Fibroblast of villous mesenchyme (primary cell): ENCODE measurements at regions not wholly inside any gene's neighbourhood (a gene's known extent, or its start where the extent isn't known, plus 50 kb on each side); places are given as distances from the start of the nearest gene placed in this dataset.

ENCODE experiments used
- DNase-seq: peaks from one replicate; pipeline ENCODE4 v3.0.0-alpha.2; 2010; ENCODE audit warnings: low read depth
- H3K4me3 ChIP-seq: 2 replicates; pipeline ENCODE4 v1.5.1; 2011; ENCODE audit warnings: low read depth, mild to moderate bottlenecking, low read length
- TF ChIP-seq, protein P1 (sequence below): IDR thresholded peaks from 2 replicates; pipeline ENCODE4 v1.5.1; 2012; ENCODE audit warnings: low read depth, mild to moderate bottlenecking, low read length; ENCODE audit not compliant: insufficient read depth

DNA sequence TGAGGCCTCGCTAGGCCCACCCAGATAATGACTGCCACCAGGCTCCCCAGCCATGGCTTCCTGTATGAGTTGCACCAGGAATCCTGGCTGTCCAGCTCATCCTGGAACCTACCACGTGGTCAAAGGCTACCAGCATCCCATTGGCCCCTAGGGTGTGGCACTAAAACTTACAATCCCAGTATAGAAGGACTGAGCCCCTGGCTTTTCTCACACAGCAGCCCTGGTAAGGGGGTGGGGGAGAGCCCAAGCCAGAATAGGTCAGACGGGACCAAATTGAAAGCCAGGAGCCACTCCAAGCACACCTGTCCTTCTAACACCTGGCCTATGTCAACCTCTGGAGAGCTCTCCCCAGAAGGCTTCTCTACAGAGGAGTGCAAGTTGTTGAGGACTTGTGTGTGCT, 269.3 kb upstream of the AGTR2 start:
- no peak for DNase-seq
- no peak overlapping the region for H3K4me3 ChIP-seq
- TF ChIP-seq, protein P1, sequence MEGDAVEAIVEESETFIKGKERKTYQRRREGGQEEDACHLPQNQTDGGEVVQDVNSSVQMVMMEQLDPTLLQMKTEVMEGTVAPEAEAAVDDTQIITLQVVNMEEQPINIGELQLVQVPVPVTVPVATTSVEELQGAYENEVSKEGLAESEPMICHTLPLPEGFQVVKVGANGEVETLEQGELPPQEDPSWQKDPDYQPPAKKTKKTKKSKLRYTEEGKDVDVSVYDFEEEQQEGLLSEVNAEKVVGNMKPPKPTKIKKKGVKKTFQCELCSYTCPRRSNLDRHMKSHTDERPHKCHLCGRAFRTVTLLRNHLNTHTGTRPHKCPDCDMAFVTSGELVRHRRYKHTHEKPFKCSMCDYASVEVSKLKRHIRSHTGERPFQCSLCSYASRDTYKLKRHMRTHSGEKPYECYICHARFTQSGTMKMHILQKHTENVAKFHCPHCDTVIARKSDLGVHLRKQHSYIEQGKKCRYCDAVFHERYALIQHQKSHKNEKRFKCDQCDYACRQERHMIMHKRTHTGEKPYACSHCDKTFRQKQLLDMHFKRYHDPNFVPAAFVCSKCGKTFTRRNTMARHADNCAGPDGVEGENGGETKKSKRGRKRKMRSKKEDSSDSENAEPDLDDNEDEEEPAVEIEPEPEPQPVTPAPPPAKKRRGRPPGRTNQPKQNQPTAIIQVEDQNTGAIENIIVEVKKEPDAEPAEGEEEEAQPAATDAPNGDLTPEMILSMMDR: no peak

DNA sequence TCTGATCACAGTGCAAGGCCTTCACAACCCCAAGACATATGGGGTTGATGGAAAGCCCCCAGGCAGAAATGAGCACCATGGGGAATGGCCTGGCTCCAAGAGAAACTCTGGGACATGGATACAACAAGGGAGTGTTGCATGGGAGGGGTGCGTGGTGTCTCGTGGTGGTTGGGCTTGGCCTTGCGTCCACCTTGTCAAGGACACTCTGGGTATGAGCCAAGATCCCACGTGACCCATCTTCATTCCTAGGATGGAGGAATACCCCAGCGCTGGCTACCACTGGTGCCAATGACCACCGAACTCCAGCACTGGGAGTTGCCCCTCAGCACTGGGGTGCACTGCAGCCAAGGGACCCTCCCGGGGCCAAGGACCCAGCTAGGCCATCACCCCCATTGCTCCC, 267.5 kb upstream of the AGTR2 start:
- H3K4me3 ChIP-seq: no peak overlapping the region
- TF ChIP-seq, protein P1: no peak
- DNase-seq: no peak

DNA sequence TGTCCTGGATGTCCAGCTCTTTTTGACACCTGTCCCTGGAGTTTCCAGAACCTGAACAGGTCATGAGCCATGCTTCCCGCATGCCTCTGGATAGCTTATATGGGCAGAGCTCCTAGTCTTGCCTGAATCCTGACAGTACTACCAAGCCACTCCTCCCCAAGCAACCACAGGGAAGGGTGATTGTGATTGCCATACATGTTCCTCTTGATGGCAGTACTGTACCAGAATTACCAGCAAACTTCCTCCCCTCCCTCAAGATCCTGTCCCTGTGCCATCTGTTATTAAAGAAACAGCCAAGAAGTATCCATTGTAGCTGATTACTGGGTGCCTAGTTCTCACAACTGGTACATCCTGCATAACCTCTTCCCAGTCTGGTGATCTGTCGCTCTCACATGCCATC, 264.3 kb upstream of the AGTR2 start:
- TF ChIP-seq, protein P1: no peak
- DNase-seq: no peak
- no peak overlapping the region for H3K4me3 ChIP-seq

DNA sequence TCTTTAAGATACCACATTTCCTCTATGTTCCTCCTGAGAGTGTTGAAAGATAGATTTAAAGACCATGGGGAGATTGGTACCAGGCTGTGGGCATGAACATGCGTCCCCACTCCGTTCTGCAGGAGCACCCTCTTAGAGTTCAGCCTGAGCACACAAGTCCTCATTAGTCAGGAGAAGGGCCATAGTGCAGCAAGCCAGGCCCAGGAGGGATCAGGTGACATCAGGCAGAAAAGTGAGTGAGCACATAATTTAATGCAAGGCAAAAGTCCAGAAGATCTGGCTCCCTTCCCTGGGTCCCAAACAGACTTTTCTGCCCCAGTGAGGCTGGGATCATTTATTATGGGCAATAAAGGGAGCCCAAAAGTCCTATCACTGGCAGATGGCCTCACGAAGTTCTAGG, 263.7 kb upstream of the AGTR2 start:
- TF ChIP-seq, protein P1: no peak
- no peak overlapping the region for H3K4me3 ChIP-seq
- DNase-seq: no peak

DNA sequence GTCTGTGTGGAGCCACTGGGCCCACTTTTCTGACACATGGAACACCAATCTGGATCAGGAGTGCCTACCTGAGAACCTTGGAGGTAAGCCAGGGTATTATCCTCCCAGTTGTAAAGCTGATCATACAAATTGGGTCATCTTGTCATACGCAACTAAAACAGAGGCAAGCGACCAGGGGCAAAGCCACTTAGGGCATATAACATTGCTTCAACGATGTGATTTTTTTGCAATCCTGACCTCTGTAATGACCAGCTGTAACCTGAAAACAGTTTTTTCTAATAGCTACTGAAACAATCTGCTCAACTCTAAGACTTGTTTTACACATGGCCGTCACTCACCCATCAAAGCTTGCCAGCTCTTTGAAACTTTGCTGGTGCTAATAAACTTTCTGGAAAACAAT, 261.5 kb upstream of the AGTR2 start:
- no peak overlapping the region for H3K4me3 ChIP-seq
- TF ChIP-seq, protein P1: no peak
- DNase-seq: no peak

DNA sequence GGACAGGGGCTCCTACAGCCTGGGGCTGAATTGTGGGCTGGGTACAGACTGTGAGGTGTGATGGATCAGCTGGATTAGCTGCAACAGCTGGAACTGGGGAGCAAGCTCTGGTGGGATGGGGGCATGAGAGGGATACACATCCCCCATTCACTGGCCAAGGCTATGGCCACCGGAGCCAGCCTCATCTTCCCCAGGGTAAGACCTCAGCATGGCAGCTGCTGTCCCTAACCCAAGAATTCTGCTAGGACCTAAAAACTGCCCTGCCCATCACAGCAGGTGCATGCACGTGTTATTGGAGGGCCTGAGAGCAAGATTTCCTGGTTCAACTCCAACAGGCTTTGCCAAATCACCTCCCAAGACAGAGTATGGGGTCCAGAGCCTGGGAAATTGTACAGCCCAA, 258.6 kb upstream of the AGTR2 start:
- DNase-seq: no peak
- TF ChIP-seq, protein P1: no peak
- H3K4me3 ChIP-seq: no peak overlapping the region

DNA sequence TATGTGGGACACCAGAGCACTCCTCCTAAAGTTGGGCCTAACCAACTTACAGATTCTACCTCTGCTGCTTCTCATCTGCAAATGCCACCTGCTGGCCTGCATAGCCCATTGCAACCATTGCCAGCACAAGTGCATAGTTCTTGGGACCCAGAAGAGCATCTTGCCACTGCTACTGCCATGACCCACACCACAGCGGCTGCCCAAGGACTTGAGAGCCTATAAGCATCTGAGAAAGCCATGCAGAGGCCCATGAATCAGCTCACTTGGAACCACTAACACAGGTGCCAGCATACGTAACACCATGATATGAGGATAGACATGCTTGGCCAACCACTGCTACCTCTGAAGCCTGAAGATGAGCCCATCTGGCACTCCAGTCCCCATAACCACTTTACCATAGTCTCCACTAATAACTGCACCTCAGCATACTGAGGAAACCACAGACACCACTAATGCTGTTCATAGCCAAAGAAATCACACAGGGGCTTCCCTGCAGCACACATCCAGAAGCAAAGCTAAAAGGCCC, 258.1 kb upstream of the AGTR2 start:
- peak; percentile 1 for DNase-seq
- H3K4me3 ChIP-seq: no peak overlapping the region
- TF ChIP-seq, protein P1: peak; percentile 38
